ENCODE measurements at regions not wholly inside any gene's neighbourhood (a gene's known extent, or its start where the extent isn't known, plus 50 kb on each side); places are given as distances from the start of the nearest gene placed in this dataset.

DNA sequence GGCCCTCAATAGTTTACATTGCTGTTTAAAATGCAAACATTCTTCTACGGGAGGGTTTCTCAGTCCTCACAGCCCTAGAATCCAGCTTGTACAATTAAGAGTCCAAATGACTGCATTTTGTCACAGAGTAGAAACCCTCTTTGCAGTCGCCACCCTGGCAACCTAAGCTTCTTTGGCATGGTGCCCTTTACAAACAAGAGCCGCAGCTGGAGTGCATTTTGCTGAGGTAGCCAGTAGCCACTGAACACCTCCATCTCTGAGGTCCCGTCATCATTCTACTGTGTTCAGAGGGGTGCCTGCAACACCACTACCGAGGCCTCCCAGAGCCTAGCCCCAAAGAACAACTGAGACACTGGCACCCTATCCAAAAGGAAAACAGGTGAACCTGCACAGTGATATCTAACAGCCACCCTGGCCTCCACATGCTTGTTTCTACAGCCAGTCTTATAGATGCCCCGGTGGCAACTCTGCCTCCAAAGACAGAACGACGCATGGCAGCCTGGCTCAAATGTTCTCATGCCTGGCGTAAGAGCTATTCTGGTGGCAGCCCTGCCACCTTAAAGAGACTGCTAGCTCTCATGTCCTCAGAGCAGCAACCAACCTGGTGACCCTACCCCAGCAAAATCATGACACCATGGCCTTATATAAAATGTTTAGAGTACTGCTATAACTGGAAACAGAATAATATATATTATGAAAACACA, 801.9 kb downstream of the TECRL start:
- Histone ChIP-seq H3K36me3 (ENCODE audit: insufficient read depth, low read length) (no peaks in the 10 kb centered on the region), H3K4me1 (ENCODE audit: insufficient read depth, low read length, poor library complexity, severe bottlenecking) (no peaks in the 10 kb centered on the region), H3K4me2 (ENCODE audit: low read length) (no peak overlapping the region), H3K9me2 (ENCODE audit: insufficient read depth, low read length) (no peaks in the 10 kb centered on the region), H3K9me3 (ENCODE audit: low read length) (0 out of 2 replicates have a peak, but pooled peaks cover 9% of the 10 kb centered on the region), H4K20me1 (ENCODE audit: insufficient read depth, low read length) (no peaks in the 10 kb centered on the region), H3K4me3 (ENCODE audit: low read depth, low read length, poor library complexity, severe bottlenecking) (no peak overlapping the region), H3K79me2 (ENCODE audit: insufficient read depth, low read depth, low read length) (no peaks in the 10 kb centered on the region), H3K27ac (ENCODE audit: low read depth, low read length, poor library complexity, severe bottlenecking) (no peak overlapping the region), H2AFZ (ENCODE audit: low read length) (no peak overlapping the region)
- intact Hi-C loops (cut with micrococcal nuclease; ENCODE audit: unreplicated experiment), result no loop called here
- POLR2A ChIA-PET, result interaction anchor here (0.5 kb wide), 1 partner anchor 12 kb away, joined by 3 read pairs; no protein-coding TSS in a partner anchor
- DNase-seq (ENCODE audit: low spot score), result no peak
- BruUV-seq (replicated peaks), result no TSS peak
- CTCF ChIA-PET (ENCODE audit: unreplicated experiment), result no interaction called here
- TF ChIP-seq EZH2phosphoT487 (IDR thresholded peaks at IDR 0.05; ENCODE audit: borderline replicate concordance, low read depth, low read length), result no peak

DNA sequence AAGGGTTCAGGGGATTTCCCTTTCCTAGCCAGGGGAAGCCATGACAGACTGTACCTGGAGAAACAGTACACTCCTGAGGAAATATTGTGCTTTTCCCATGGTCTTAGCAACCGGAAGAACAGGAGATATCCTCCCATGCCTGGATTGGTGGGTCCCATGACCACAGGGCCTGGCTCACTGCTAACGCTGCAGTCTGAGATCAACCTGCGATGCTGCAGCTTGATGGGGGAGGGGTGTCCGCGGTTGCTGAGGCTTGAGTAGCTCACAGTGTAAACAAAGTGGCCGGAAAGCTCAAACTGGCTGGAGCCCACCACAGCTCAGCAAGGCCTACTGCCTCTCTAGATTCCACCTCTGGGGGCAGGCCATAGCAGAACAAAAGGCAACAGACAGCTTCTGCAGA, 819.5 kb downstream of the TECRL start:
- ChIA-PET CTCF (ENCODE audit: unreplicated experiment) (no interaction called here), POLR2A (no interaction called here)
- H3K4me3 ChIP-seq (ENCODE audit: low read depth, low read length, poor library complexity, severe bottlenecking), result no peak overlapping the region
- no TSS peak for BruUV-seq (replicated peaks)
- no peak overlapping the region for H3K27ac ChIP-seq (ENCODE audit: low read depth, low read length, poor library complexity, severe bottlenecking)
- no peak overlapping the region for H3K4me2 ChIP-seq (ENCODE audit: low read length)
- no peaks in the 10 kb centered on the region for H3K4me1 ChIP-seq (ENCODE audit: insufficient read depth, low read length, poor library complexity, severe bottlenecking)
- H3K79me2 ChIP-seq (ENCODE audit: insufficient read depth, low read depth, low read length), result no peaks in the 10 kb centered on the region
- no peak for DNase-seq (ENCODE audit: low spot score)
- intact Hi-C loops (cut with micrococcal nuclease; ENCODE audit: unreplicated experiment), result no loop called here
- H3K9me3 ChIP-seq (ENCODE audit: low read length), result 0 out of 2 replicates have a peak, but pooled peaks cover 7% of the 10 kb centered on the region
- H4K20me1 ChIP-seq (ENCODE audit: insufficient read depth, low read length), result no peaks in the 10 kb centered on the region
- H3K9me2 ChIP-seq (ENCODE audit: insufficient read depth, low read length), result no peaks in the 10 kb centered on the region
- H2AFZ ChIP-seq (ENCODE audit: low read length), result no peak overlapping the region
- no peak for TF ChIP-seq EZH2phosphoT487 (IDR thresholded peaks at IDR 0.05; ENCODE audit: borderline replicate concordance, low read depth, low read length)
- TF ChIP-seq, protein P1, sequence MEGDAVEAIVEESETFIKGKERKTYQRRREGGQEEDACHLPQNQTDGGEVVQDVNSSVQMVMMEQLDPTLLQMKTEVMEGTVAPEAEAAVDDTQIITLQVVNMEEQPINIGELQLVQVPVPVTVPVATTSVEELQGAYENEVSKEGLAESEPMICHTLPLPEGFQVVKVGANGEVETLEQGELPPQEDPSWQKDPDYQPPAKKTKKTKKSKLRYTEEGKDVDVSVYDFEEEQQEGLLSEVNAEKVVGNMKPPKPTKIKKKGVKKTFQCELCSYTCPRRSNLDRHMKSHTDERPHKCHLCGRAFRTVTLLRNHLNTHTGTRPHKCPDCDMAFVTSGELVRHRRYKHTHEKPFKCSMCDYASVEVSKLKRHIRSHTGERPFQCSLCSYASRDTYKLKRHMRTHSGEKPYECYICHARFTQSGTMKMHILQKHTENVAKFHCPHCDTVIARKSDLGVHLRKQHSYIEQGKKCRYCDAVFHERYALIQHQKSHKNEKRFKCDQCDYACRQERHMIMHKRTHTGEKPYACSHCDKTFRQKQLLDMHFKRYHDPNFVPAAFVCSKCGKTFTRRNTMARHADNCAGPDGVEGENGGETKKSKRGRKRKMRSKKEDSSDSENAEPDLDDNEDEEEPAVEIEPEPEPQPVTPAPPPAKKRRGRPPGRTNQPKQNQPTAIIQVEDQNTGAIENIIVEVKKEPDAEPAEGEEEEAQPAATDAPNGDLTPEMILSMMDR (conservative IDR thresholded peaks at IDR 0.05; ENCODE audit: low read length), result no peak
- H3K36me3 ChIP-seq (ENCODE audit: insufficient read depth, low read length), result no peaks in the 10 kb centered on the region

DNA sequence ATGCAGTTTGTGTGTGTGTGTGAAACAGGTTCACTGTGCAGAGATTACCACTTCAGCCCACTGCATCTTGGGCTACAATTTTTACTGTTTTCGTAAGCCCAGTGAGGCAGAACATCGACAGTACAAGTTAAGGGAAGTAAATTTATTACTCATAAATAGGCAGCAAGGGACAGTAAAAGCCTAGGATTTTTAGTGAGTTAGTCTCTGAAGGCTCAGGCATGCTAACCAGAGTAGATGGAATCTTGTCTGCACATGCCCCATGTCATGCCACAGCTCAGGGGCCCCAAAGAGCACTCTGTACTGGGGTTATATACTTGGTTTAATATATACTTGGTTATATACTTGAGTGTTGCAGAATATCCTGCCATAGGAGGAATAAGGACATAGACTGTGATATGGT, 825.7 kb downstream of the TECRL start:
- POLR2A ChIA-PET, result no interaction called here
- intact Hi-C loops (cut with micrococcal nuclease; ENCODE audit: unreplicated experiment), result no loop called here
- no peak overlapping the region for H3K4me2 ChIP-seq (ENCODE audit: low read length)
- no peak overlapping the region for H2AFZ ChIP-seq (ENCODE audit: low read length)
- no peaks in the 10 kb centered on the region for H3K9me2 ChIP-seq (ENCODE audit: insufficient read depth, low read length)
- CTCF ChIA-PET (ENCODE audit: unreplicated experiment), result no interaction called here
- TF ChIP-seq EZH2phosphoT487 (IDR thresholded peaks at IDR 0.05; ENCODE audit: borderline replicate concordance, low read depth, low read length), result no peak
- TF ChIP-seq, protein P1 (conservative IDR thresholded peaks at IDR 0.05; ENCODE audit: low read length), result no peak
- H4K20me1 ChIP-seq (ENCODE audit: insufficient read depth, low read length), result no peaks in the 10 kb centered on the region
- 0 out of 2 replicates have a peak, but pooled peaks cover 7% of the 10 kb centered on the region for H3K9me3 ChIP-seq (ENCODE audit: low read length)
- no peaks in the 10 kb centered on the region for H3K36me3 ChIP-seq (ENCODE audit: insufficient read depth, low read length)
- H3K4me1 ChIP-seq (ENCODE audit: insufficient read depth, low read length, poor library complexity, severe bottlenecking), result no peaks in the 10 kb centered on the region
- no peak for DNase-seq (ENCODE audit: low spot score)
- no peaks in the 10 kb centered on the region for H3K79me2 ChIP-seq (ENCODE audit: insufficient read depth, low read depth, low read length)
- BruUV-seq (replicated peaks), result no TSS peak
- no peak overlapping the region for H3K27ac ChIP-seq (ENCODE audit: low read depth, low read length, poor library complexity, severe bottlenecking)
- no peak overlapping the region for H3K4me3 ChIP-seq (ENCODE audit: low read depth, low read length, poor library complexity, severe bottlenecking)

Data from OCI-LY7 (cell line).